Kidney epithelial cell (primary cell): ENCODE measurements at regions not wholly inside any gene's neighbourhood (a gene's known extent, or its start where the extent isn't known, plus 50 kb on each side); places are given as distances from the start of the nearest gene placed in this dataset.

Experiments
- DNase-seq: peaks from one replicate; pipeline ENCODE4 v3.0.0-alpha.2; 2010; ENCODE audit warnings: low read depth
- H3K27me3 ChIP-seq: 2 replicates; pipeline ENCODE4 v1.6.0; 2011; ENCODE audit warnings: low read length; ENCODE audit not compliant: control insufficient read depth, insufficient read depth
- H3K36me3 ChIP-seq: 2 replicates; pipeline ENCODE4 v1.5.1; 2011; ENCODE audit warnings: low read length; ENCODE audit not compliant: control insufficient read depth, insufficient read depth
- H3K4me3 ChIP-seq: 2 replicates; pipeline ENCODE4 v1.5.1; 2011; ENCODE audit warnings: low read depth, mild to moderate bottlenecking, control low read depth, low read length
- TF ChIP-seq, protein P1 (sequence below): IDR thresholded peaks from 2 replicates; pipeline ENCODE4 v1.5.1; 2011; ENCODE audit warnings: mild to moderate bottlenecking, moderate library complexity, low read length, control low read depth, inconsistent platforms; ENCODE audit not compliant: insufficient read depth, poor library complexity, severe bottlenecking

DNA sequence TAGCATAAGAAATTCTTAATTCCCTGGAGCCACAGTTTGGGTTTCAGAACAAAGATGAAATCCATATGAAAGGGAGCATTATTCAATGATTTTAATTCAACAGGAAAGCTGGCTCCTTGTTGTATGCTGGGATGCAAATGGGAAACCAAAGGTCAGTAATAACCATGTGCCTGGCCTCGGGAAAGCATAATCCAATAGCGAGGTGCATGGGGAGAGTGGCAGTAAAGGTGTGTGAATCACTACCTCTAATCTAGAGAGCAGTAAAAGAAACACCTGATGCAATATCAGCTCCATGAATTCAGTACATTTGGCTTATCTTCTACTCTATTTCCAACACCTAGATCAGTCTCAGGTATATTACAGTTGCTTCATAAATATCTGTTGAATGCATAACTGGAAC, 220.1 kb downstream of the FBXO15 start:
- DNase-seq: no peak
- TF ChIP-seq, protein P1, sequence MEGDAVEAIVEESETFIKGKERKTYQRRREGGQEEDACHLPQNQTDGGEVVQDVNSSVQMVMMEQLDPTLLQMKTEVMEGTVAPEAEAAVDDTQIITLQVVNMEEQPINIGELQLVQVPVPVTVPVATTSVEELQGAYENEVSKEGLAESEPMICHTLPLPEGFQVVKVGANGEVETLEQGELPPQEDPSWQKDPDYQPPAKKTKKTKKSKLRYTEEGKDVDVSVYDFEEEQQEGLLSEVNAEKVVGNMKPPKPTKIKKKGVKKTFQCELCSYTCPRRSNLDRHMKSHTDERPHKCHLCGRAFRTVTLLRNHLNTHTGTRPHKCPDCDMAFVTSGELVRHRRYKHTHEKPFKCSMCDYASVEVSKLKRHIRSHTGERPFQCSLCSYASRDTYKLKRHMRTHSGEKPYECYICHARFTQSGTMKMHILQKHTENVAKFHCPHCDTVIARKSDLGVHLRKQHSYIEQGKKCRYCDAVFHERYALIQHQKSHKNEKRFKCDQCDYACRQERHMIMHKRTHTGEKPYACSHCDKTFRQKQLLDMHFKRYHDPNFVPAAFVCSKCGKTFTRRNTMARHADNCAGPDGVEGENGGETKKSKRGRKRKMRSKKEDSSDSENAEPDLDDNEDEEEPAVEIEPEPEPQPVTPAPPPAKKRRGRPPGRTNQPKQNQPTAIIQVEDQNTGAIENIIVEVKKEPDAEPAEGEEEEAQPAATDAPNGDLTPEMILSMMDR: no peak
- Histone ChIP-seq H3K27me3 (no peaks in the 10 kb centered on the region), H3K4me3 (no peak overlapping the region), H3K36me3 (no peaks in the 10 kb centered on the region)

DNA sequence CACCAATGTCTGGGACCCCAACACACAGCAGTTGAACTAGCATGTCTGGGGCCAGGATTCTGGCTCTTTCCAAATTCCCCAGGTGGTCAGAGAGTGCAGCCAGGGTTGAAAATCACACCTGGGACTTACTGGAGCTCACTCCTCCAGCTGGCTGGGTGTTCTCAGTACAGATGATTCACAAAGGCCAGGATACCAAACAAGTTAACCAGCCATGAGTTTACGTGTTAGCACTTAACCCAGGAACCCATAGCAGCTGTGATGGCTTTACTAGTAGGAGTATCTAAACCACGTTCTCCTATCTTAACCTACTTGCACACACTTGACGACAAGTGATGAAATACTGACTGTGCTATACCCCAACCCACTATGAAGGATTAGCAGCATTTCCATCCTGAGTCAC, 222.8 kb downstream of the FBXO15 start:
- TF ChIP-seq, protein P1: no peak
- no peaks in the 10 kb centered on the region for H3K27me3 ChIP-seq
- no peak overlapping the region for H3K4me3 ChIP-seq
- DNase-seq: no peak
- no peaks in the 10 kb centered on the region for H3K36me3 ChIP-seq

DNA sequence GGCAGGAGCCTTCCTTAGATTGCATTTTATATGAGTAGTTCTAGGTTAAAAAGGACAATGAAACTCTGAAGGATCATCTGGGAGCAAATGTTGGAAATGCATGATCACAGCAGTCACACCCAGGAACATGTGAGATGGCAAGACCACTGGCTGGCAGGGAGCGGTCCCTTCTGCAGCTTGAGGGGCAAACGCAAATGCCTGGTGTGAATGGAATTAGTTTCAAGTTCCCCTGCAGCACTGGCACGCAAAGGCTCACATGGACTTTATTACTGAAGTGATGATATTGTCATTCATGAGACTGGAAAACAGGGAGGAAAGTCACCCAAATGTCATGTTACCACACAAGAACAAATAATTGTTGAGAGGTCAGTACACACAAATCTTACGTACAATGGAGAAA, 223.3 kb downstream of the FBXO15 start:
- Histone ChIP-seq H3K27me3 (no peaks in the 10 kb centered on the region), H3K36me3 (no peaks in the 10 kb centered on the region), H3K4me3 (no peak overlapping the region)
- TF ChIP-seq, protein P1: no peak
- DNase-seq: no peak

DNA sequence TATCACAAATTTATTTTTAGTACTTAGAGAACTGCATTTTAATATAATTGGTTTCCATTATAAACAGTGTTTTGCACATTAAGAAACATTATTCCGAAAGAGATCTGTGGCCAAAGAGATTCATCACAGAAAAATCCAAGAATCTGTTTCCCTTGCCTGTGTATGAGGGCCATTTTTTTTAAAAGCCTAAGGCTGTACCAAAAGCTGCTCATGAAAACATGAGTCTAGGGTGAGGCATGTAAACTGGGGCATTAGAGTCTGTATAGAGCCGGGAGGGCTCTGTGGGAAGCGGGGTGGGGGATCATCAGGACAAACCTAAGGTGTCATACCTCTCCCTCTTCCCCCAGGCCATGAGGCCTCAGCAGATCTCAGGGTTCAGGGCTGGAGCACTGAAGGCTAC, 223.8 kb downstream of the FBXO15 start:
- TF ChIP-seq, protein P1: no peak
- no peak for DNase-seq

DNA sequence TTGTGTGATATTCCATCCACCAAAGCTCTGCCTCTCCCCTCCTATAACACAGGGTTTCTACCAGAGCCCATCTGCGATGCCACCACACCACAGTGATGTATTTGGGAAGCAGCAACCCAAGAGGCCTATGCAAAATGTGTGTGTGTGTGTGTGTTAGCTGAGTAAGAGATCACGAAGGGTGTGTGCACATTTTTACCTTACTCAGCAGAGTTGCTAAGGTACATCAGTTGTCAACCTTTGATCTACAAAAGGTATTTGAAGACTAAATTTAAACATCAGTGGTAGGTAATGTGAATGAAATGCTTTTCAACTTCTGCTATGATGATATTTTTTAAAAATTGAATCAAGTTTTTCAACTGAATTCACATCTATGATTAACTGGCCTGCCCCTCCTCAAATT, 227.6 kb downstream of the FBXO15 start:
- Histone ChIP-seq H3K4me3 (no peak overlapping the region), H3K36me3 (no peaks in the 10 kb centered on the region), H3K27me3 (no peaks in the 10 kb centered on the region)
- DNase-seq: no peak
- TF ChIP-seq, protein P1: no peak

More for the DNA sequence above, 223.8 kb downstream of the FBXO15 start:
- Histone ChIP-seq H3K36me3 (no peaks in the 10 kb centered on the region), H3K4me3 (no peak overlapping the region), H3K27me3 (no peaks in the 10 kb centered on the region)

DNA sequence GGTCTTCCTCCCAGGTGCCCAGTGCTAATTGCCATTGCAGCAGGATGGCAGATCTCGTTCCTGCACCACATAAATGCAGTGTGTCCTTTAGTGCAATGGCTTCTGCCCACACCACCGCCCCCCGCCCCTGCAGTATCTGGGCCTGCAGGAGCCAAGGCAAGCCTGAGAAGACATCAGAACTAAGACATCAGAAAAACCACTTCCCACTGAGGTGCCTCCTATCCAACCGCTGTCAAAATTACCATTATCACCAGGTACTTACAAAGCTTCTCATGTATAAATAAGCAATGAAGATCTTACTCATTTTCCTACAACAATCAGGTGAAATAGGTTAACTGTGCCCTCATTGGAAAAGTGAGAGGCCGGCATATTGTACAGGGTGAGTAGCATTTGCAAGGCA, 228.8 kb downstream of the FBXO15 start:
- Histone ChIP-seq H3K36me3 (no peaks in the 10 kb centered on the region), H3K4me3 (no peak overlapping the region), H3K27me3 (no peaks in the 10 kb centered on the region)
- no peak for DNase-seq
- TF ChIP-seq, protein P1: no peak
